Activated T-cell treated with anti-CD3 and anti-CD28 coated beads for 1 hour (primary cell): ENCODE measurements at regions not wholly inside any gene's neighbourhood (a gene's known extent, or its start where the extent isn't known, plus 50 kb on each side); places are given as distances from the start of the nearest gene placed in this dataset.

ENCODE experiments used
- DNase-seq: peaks from one replicate; pipeline ENCODE4 v3.0.0-alpha.2; 2020; ENCODE audit warnings: low read depth

GRCh38 chr3:152218602-152219001 lies 50.1 kb upstream of the MBNL1 start:
- no peak for DNase-seq
